ENCODE measurements at regions not wholly inside any gene's neighbourhood (a gene's known extent, or its start where the extent isn't known, plus 50 kb on each side); places are given as distances from the start of the nearest gene placed in this dataset.

- Histone ChIP-seq H3K27me3 (ENCODE audit: control insufficient read depth, insufficient read depth, low read length) (peaks cover 22% of the 10 kb centered on the region), H3K4me1 (ENCODE audit: control insufficient read depth, insufficient read depth, low read length) (no peaks in the 10 kb centered on the region), H3K9ac (ENCODE audit: low read depth, low read length) (no peak overlapping the region), H3K4me3 (ENCODE audit: low read length) (no peak overlapping the region), H3K36me3 (ENCODE audit: insufficient read depth, low read length) (no peaks in the 10 kb centered on the region), H3K4me2 (ENCODE audit: low read length) (no peak overlapping the region), H3K9me3 (replicated peaks; ENCODE audit: low read length) (no peaks in the 10 kb centered on the region)
Observed at GRCh38 chr13:99855526-99856420, 115.8 kb downstream of the ZIC5 start.

GRCh38 chr13:99854366-99854765, 117.2 kb downstream of the ZIC5 start:
- Histone ChIP-seq H3K4me3 (ENCODE audit: low read length) (no peak overlapping the region), H3K9ac (ENCODE audit: low read depth, low read length) (no peak overlapping the region), H3K36me3 (ENCODE audit: insufficient read depth, low read length) (no peaks in the 10 kb centered on the region), H3K27me3 (ENCODE audit: control insufficient read depth, insufficient read depth, low read length) (peaks cover 22% of the 10 kb centered on the region), H3K4me2 (ENCODE audit: low read length) (no peak overlapping the region), H3K9me3 (replicated peaks; ENCODE audit: low read length) (no peaks in the 10 kb centered on the region), H3K4me1 (ENCODE audit: control insufficient read depth, insufficient read depth, low read length) (no peaks in the 10 kb centered on the region)

- no peak overlapping the region for H3K4me3 ChIP-seq (ENCODE audit: low read length)
- no peak overlapping the region for H3K4me2 ChIP-seq (ENCODE audit: low read length)
- H3K9ac ChIP-seq (ENCODE audit: low read depth, low read length), result no peak overlapping the region
- no peaks in the 10 kb centered on the region for H3K36me3 ChIP-seq (ENCODE audit: insufficient read depth, low read length)
- no peaks in the 10 kb centered on the region for H3K4me1 ChIP-seq (ENCODE audit: control insufficient read depth, insufficient read depth, low read length)
- H3K27me3 ChIP-seq (ENCODE audit: control insufficient read depth, insufficient read depth, low read length), result peaks cover 8% of the 10 kb centered on the region
- H3K9me3 ChIP-seq (replicated peaks; ENCODE audit: low read length), result no peaks in the 10 kb centered on the region
Observed at GRCh38 chr13:99847318-99847750, 124.2 kb downstream of the ZIC5 start.

- Histone ChIP-seq H3K4me1 (ENCODE audit: control insufficient read depth, insufficient read depth, low read length) (no peaks in the 10 kb centered on the region), H3K9ac (ENCODE audit: low read depth, low read length) (no peak overlapping the region), H3K4me2 (ENCODE audit: low read length) (no peak overlapping the region), H3K36me3 (ENCODE audit: insufficient read depth, low read length) (no peaks in the 10 kb centered on the region), H3K9me3 (replicated peaks; ENCODE audit: low read length) (no peaks in the 10 kb centered on the region), H3K4me3 (ENCODE audit: low read length) (no peak overlapping the region), H3K27me3 (ENCODE audit: control insufficient read depth, insufficient read depth, low read length) (peaks cover 8% of the 10 kb centered on the region)
Observed at GRCh38 chr13:99845161-99845874, 126.2 kb downstream of the ZIC5 start.

- Histone ChIP-seq H3K9me3 (replicated peaks; ENCODE audit: low read length) (no peaks in the 10 kb centered on the region), H3K4me2 (ENCODE audit: low read length) (no peak overlapping the region), H3K27me3 (ENCODE audit: control insufficient read depth, insufficient read depth, low read length) (peaks cover 8% of the 10 kb centered on the region), H3K9ac (ENCODE audit: low read depth, low read length) (no peak overlapping the region), H3K4me3 (ENCODE audit: low read length) (no peak overlapping the region), H3K36me3 (ENCODE audit: insufficient read depth, low read length) (no peaks in the 10 kb centered on the region), H3K4me1 (ENCODE audit: control insufficient read depth, insufficient read depth, low read length) (no peaks in the 10 kb centered on the region)
Observed at GRCh38 chr13:99844421-99844820, 127.1 kb downstream of the ZIC5 start.

- H3K27me3 ChIP-seq (ENCODE audit: control insufficient read depth, insufficient read depth, low read length), result peaks cover 8% of the 10 kb centered on the region
- no peaks in the 10 kb centered on the region for H3K9me3 ChIP-seq (replicated peaks; ENCODE audit: low read length)
- no peak overlapping the region for H3K4me3 ChIP-seq (ENCODE audit: low read length)
- no peak overlapping the region for H3K4me2 ChIP-seq (ENCODE audit: low read length)
- no peaks in the 10 kb centered on the region for H3K4me1 ChIP-seq (ENCODE audit: control insufficient read depth, insufficient read depth, low read length)
- no peaks in the 10 kb centered on the region for H3K36me3 ChIP-seq (ENCODE audit: insufficient read depth, low read length)
- no peak overlapping the region for H3K9ac ChIP-seq (ENCODE audit: low read depth, low read length)
Observed at GRCh38 chr13:99843872-99844271, 127.7 kb downstream of the ZIC5 start.

GRCh38 chr13:99842405-99842804, 129.2 kb downstream of the ZIC5 start:
- no peak overlapping the region for H3K4me2 ChIP-seq (ENCODE audit: low read length)
- H3K4me3 ChIP-seq (ENCODE audit: low read length), result no peak overlapping the region
- peaks cover 6% of the 10 kb centered on the region for H3K27me3 ChIP-seq (ENCODE audit: control insufficient read depth, insufficient read depth, low read length)
- H3K9me3 ChIP-seq (replicated peaks; ENCODE audit: low read length), result no peaks in the 10 kb centered on the region
- no peaks in the 10 kb centered on the region for H3K4me1 ChIP-seq (ENCODE audit: control insufficient read depth, insufficient read depth, low read length)
- H3K36me3 ChIP-seq (ENCODE audit: insufficient read depth, low read length), result no peaks in the 10 kb centered on the region
- no peak overlapping the region for H3K9ac ChIP-seq (ENCODE audit: low read depth, low read length)

GRCh38 chr13:99836291-99836690, 135.3 kb downstream of the ZIC5 start:
- no peaks in the 10 kb centered on the region for H3K27me3 ChIP-seq (ENCODE audit: control insufficient read depth, insufficient read depth, low read length)
- H3K4me3 ChIP-seq (ENCODE audit: low read length), result no peak overlapping the region
- H3K9me3 ChIP-seq (replicated peaks; ENCODE audit: low read length), result no peaks in the 10 kb centered on the region
- H3K4me1 ChIP-seq (ENCODE audit: control insufficient read depth, insufficient read depth, low read length), result no peaks in the 10 kb centered on the region
- no peaks in the 10 kb centered on the region for H3K36me3 ChIP-seq (ENCODE audit: insufficient read depth, low read length)
- no peak overlapping the region for H3K9ac ChIP-seq (ENCODE audit: low read depth, low read length)
- H3K4me2 ChIP-seq (ENCODE audit: low read length), result no peak overlapping the region

- Histone ChIP-seq H3K4me3 (ENCODE audit: low read length) (no peak overlapping the region), H3K36me3 (ENCODE audit: insufficient read depth, low read length) (no peaks in the 10 kb centered on the region), H3K4me2 (ENCODE audit: low read length) (no peak overlapping the region), H3K9ac (ENCODE audit: low read depth, low read length) (no peak overlapping the region), H3K27me3 (ENCODE audit: control insufficient read depth, insufficient read depth, low read length) (no peaks in the 10 kb centered on the region), H3K9me3 (replicated peaks; ENCODE audit: low read length) (no peaks in the 10 kb centered on the region), H3K4me1 (ENCODE audit: control insufficient read depth, insufficient read depth, low read length) (no peaks in the 10 kb centered on the region)
Observed at GRCh38 chr13:99835442-99835841, 136.1 kb downstream of the ZIC5 start.

GRCh38 chr13:99834246-99834645, 137.3 kb downstream of the ZIC5 start:
- Histone ChIP-seq H3K36me3 (ENCODE audit: insufficient read depth, low read length) (no peaks in the 10 kb centered on the region), H3K9ac (ENCODE audit: low read depth, low read length) (no peak overlapping the region), H3K4me1 (ENCODE audit: control insufficient read depth, insufficient read depth, low read length) (no peaks in the 10 kb centered on the region), H3K27me3 (ENCODE audit: control insufficient read depth, insufficient read depth, low read length) (no peaks in the 10 kb centered on the region), H3K9me3 (replicated peaks; ENCODE audit: low read length) (no peaks in the 10 kb centered on the region), H3K4me3 (ENCODE audit: low read length) (no peak overlapping the region), H3K4me2 (ENCODE audit: low read length) (no peak overlapping the region)

- Histone ChIP-seq H3K9me3 (replicated peaks; ENCODE audit: low read length) (no peaks in the 10 kb centered on the region), H3K4me2 (ENCODE audit: low read length) (no peak overlapping the region), H3K36me3 (ENCODE audit: insufficient read depth, low read length) (no peaks in the 10 kb centered on the region), H3K27me3 (ENCODE audit: control insufficient read depth, insufficient read depth, low read length) (peaks cover 12% of the 10 kb centered on the region), H3K4me3 (ENCODE audit: low read length) (no peak overlapping the region), H3K4me1 (ENCODE audit: control insufficient read depth, insufficient read depth, low read length) (no peaks in the 10 kb centered on the region), H3K9ac (ENCODE audit: low read depth, low read length) (no peak overlapping the region)
Observed at GRCh38 chr13:99832347-99832746, 139.2 kb downstream of the ZIC5 start.

All from skeletal muscle satellite cell (primary cell).